ENCODE measurements at regions not wholly inside any gene's neighbourhood (a gene's known extent, or its start where the extent isn't known, plus 50 kb on each side); places are given as distances from the start of the nearest gene placed in this dataset.
"Not testable (repeated sequence)": the region's sequence is repeated elsewhere in the genome, so short reads cannot be mapped to it uniquely, and the experiment has no call there.

DNA sequence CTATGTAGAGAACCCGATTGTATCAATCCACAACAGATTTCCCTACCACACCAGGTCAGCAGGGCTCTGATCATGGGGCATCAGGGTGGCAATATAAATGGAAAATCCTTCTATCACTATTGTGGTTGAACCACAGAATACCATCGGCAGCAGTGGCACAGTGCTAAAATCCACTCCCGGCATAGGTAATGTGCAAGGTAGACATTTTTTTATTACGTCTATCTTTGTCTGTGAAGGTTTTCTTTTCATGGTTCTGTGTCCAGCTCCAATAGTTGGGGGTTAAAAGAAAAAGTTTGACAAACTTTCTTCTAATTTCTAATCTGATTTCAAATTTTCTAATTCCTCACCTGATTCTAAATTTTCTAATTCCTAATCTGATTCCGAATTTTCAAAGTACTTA, 302.7 kb upstream of the PREP start:
- no peaks in the 10 kb centered on the region for H3K4me1 ChIP-seq (ENCODE audit: insufficient read depth, low read length)
- no peak overlapping the region for H3K4me3 ChIP-seq (ENCODE audit: low read length)
- no peak overlapping the region for H3K9ac ChIP-seq (ENCODE audit: low read depth, low read length)
- no peaks in the 10 kb centered on the region for H3K36me3 ChIP-seq (ENCODE audit: insufficient read depth, low read depth, low read length)
- H3K27ac ChIP-seq (ENCODE audit: low read length) = no peak overlapping the region
- no peaks in the 10 kb centered on the region for H3K27me3 ChIP-seq (ENCODE audit: insufficient read depth, low read length)
- no peaks in the 10 kb centered on the region for H3K9me3 ChIP-seq (ENCODE audit: insufficient read depth, low read depth, low read length)

- Histone ChIP-seq H3K9me3 (ENCODE audit: insufficient read depth, low read depth, low read length) (no peaks in the 10 kb centered on the region), H3K4me3 (ENCODE audit: low read length) (no peak overlapping the region), H3K36me3 (ENCODE audit: insufficient read depth, low read depth, low read length) (no peaks in the 10 kb centered on the region), H3K27me3 (ENCODE audit: insufficient read depth, low read length) (no peaks in the 10 kb centered on the region), H3K27ac (ENCODE audit: low read length) (no peak overlapping the region), H3K4me1 (ENCODE audit: insufficient read depth, low read length) (peaks cover 6% of the 10 kb centered on the region; the same call in 1 of the 2 replicates), H3K9ac (ENCODE audit: low read depth, low read length) (no peak overlapping the region)
These were observed 292.6 kb upstream of the PREP start for GRCh38 chr6:105695461-105695860.

DNA sequence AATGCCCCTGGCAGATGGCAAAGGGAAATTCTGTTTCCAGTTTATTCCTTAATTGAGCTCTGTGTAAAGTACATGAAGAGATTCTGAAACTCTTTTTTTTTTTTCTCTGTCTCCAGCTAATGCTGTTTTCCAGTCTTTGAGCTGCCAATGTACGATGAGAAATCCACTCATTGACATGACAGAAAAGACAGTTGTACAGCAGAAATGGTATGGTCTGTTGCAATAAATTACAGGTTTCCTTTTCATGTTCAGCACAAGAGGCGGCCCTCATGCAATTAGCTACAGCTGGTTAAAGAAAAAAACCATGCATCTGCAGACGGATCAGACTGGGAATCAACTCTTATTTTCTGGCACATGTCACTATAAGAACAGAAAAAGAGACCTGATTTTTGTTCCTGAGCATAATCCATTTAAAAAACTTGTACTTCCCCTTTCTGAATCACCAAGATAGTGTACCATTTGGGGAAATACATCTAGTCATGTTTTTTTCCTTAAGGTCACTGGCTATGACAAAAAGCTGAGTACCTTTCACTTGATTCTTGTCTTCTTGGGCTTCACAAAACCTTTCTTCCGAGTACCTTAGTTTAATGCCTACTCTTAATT, 289.8 kb upstream of the PREP start:
- no peak overlapping the region for H3K4me3 ChIP-seq (ENCODE audit: low read length)
- H3K36me3 ChIP-seq (ENCODE audit: insufficient read depth, low read depth, low read length) = no peaks in the 10 kb centered on the region
- H3K9me3 ChIP-seq (ENCODE audit: insufficient read depth, low read depth, low read length) = no peaks in the 10 kb centered on the region; the same call in 1 of the 2 replicates
- no peak overlapping the region for H3K9ac ChIP-seq (ENCODE audit: low read depth, low read length)
- H3K4me1 ChIP-seq (ENCODE audit: insufficient read depth, low read length) = no peaks in the 10 kb centered on the region; the same call in 1 of the 2 replicates
- no peak overlapping the region for H3K27ac ChIP-seq (ENCODE audit: low read length)
- H3K27me3 ChIP-seq (ENCODE audit: insufficient read depth, low read length) = no peaks in the 10 kb centered on the region

DNA sequence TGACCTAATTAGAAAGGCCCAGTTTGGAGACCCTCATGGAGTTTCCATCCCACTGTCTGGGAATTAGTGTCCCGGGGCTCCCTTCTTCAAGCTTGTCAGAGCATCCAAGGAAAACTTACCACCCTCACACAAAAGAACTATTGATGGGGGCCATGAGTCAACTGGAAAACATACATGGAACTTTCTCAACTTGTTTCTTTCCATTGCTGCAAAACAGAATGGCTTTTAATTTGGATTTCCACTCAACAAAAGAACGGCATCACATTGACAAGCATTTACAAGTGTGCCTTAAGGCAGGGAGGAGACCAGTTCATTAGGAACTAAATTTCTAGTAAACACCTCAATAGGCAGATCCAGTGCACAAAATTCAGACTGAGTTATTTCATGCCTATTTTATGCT, 289.1 kb upstream of the PREP start:
- Histone ChIP-seq H3K9ac (ENCODE audit: low read depth, low read length) (no peak overlapping the region), H3K4me1 (ENCODE audit: insufficient read depth, low read length) (no peaks in the 10 kb centered on the region), H3K36me3 (ENCODE audit: insufficient read depth, low read depth, low read length) (no peaks in the 10 kb centered on the region), H3K4me3 (ENCODE audit: low read length) (no peak overlapping the region), H3K27me3 (ENCODE audit: insufficient read depth, low read length) (no peaks in the 10 kb centered on the region), H3K9me3 (ENCODE audit: insufficient read depth, low read depth, low read length) (peaks cover 6% of the 10 kb centered on the region), H3K27ac (ENCODE audit: low read length) (no peak overlapping the region)

GRCh38 chr6:105691081-105691480, 288.2 kb upstream of the PREP start:
- Histone ChIP-seq H3K4me1 (ENCODE audit: insufficient read depth, low read length) (no peaks in the 10 kb centered on the region), H3K36me3 (ENCODE audit: insufficient read depth, low read depth, low read length) (no peaks in the 10 kb centered on the region), H3K9ac (ENCODE audit: low read depth, low read length) (no peak overlapping the region), H3K4me3 (ENCODE audit: low read length) (no peak overlapping the region), H3K27me3 (ENCODE audit: insufficient read depth, low read length) (no peaks in the 10 kb centered on the region), H3K27ac (ENCODE audit: low read length) (no peak overlapping the region), H3K9me3 (ENCODE audit: insufficient read depth, low read depth, low read length) (peaks cover 15% of the 10 kb centered on the region)

GRCh38 chr6:105688573-105688972, 285.7 kb upstream of the PREP start:
- Histone ChIP-seq H3K27ac (ENCODE audit: low read length) (no peak overlapping the region), H3K27me3 (ENCODE audit: insufficient read depth, low read length) (no peaks in the 10 kb centered on the region), H3K36me3 (ENCODE audit: insufficient read depth, low read depth, low read length) (no peaks in the 10 kb centered on the region), H3K4me1 (ENCODE audit: insufficient read depth, low read length) (no peaks in the 10 kb centered on the region), H3K9ac (ENCODE audit: low read depth, low read length) (no peak overlapping the region), H3K9me3 (ENCODE audit: insufficient read depth, low read depth, low read length) (peaks cover 16% of the 10 kb centered on the region), H3K4me3 (ENCODE audit: low read length) (no peak overlapping the region)

GRCh38 chr6:105686793-105687192, 283.9 kb upstream of the PREP start:
- not testable (repeated sequence) for H3K27ac ChIP-seq (ENCODE audit: low read length); H3K4me3 ChIP-seq (ENCODE audit: low read length); H3K36me3 ChIP-seq (ENCODE audit: insufficient read depth, low read depth, low read length); H3K9ac ChIP-seq (ENCODE audit: low read depth, low read length); H3K27me3 ChIP-seq (ENCODE audit: insufficient read depth, low read length); H3K4me1 ChIP-seq (ENCODE audit: insufficient read depth, low read length)
- H3K9me3 ChIP-seq (ENCODE audit: insufficient read depth, low read depth, low read length) = peaks cover 16% of the 10 kb centered on the region

DNA sequence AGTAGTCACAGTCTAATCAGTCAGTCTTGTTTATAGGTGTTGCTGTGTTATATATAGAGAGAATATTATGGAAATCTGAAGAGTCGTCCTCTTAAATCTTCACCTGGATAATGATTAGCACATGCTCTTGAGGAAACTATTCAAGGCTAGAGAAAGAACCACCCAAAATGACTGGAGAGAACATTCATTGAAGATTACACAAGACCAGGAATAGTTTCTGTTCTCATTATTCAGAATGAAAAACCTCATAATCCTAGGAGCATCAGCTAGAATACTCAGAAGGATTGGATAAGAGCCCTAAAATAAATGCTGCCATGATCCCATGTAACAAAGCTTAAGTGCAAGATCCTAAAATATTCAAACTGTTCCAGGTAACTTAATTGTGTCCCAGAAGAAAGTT, 278.2 kb upstream of the PREP start:
- H3K9ac ChIP-seq (ENCODE audit: low read depth, low read length) = no peak overlapping the region
- H3K27me3 ChIP-seq (ENCODE audit: insufficient read depth, low read length) = no peaks in the 10 kb centered on the region
- no peak overlapping the region for H3K4me3 ChIP-seq (ENCODE audit: low read length)
- H3K36me3 ChIP-seq (ENCODE audit: insufficient read depth, low read depth, low read length) = no peaks in the 10 kb centered on the region
- no peaks in the 10 kb centered on the region for H3K4me1 ChIP-seq (ENCODE audit: insufficient read depth, low read length)
- peaks cover under 1% of the 10 kb centered on the region; the same call in 1 of the 2 replicates for H3K9me3 ChIP-seq (ENCODE audit: insufficient read depth, low read depth, low read length)
- no peak overlapping the region for H3K27ac ChIP-seq (ENCODE audit: low read length)

DNA sequence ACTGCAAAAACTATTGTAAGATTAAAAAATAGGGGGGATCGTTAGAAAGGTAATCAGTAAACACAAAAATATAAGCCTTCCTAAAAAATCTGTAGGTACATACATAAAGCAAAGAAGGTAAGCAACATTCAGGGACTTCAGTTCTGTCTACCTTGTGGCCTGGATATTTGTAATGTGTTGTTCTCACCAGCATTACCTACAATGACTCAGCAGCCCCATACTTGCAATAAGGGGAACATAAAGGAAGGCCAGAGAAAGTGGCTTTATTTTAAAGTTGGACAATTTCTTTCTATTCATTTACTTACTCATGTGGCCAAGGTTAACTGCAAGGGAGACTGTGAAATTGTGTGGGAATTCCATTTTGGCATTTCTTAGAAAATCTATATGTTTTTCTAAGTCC, 277.2 kb upstream of the PREP start:
- Histone ChIP-seq H3K4me1 (ENCODE audit: insufficient read depth, low read length) (no peaks in the 10 kb centered on the region), H3K27me3 (ENCODE audit: insufficient read depth, low read length) (no peaks in the 10 kb centered on the region), H3K36me3 (ENCODE audit: insufficient read depth, low read depth, low read length) (no peaks in the 10 kb centered on the region), H3K4me3 (ENCODE audit: low read length) (no peak overlapping the region), H3K9me3 (ENCODE audit: insufficient read depth, low read depth, low read length) (no peaks in the 10 kb centered on the region), H3K27ac (ENCODE audit: low read length) (no peak overlapping the region), H3K9ac (ENCODE audit: low read depth, low read length) (no peak overlapping the region)

- Histone ChIP-seq H3K27me3 (ENCODE audit: insufficient read depth, low read length) (no peaks in the 10 kb centered on the region), H3K4me3 (ENCODE audit: low read length) (no peak overlapping the region), H3K4me1 (ENCODE audit: insufficient read depth, low read length) (no peaks in the 10 kb centered on the region), H3K9ac (ENCODE audit: low read depth, low read length) (no peak overlapping the region), H3K9me3 (ENCODE audit: insufficient read depth, low read depth, low read length) (0 out of 2 replicates have a peak, but pooled peaks cover 2% of the 10 kb centered on the region), H3K36me3 (ENCODE audit: insufficient read depth, low read depth, low read length) (no peaks in the 10 kb centered on the region), H3K27ac (ENCODE audit: low read length) (no peak overlapping the region)
These were observed 275.6 kb upstream of the PREP start for GRCh38 chr6:105678516-105678915.

DNA sequence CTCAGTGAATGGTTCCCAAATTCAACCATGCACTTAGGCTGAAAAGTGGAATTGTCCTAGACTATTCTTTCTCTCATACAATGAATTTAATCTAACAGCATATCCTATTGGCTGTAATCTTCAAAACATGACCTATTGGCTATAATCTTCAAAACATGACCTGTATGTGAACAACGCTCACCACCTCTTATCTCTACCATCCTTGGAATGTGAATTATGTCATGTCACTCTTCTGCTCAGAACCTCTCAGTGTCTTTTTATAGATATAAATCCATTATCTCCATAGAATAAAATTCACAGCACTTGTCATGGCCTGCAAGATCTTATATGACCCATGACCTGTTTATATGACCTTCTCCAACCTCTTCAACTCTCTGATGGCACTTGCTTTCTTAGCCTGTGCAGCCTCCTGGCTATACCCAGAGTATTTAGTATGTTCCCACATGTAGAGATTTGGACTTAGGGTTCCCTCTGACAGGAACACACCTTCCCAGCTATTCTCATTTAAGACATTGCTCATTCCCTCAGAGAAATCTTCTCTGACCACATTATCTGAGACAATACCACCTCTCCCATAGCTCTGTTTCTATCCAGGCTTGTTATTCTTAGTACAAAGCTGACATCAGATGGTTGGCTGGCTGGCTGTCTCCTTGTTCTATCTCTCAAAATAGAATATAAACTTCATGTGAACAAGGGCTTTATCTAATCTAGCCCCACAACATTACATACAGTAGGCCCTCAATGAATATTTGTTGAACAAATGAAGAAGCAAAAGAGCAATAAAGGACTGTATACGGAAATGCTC, 275.0 kb upstream of the PREP start:
- no peak overlapping the region for H3K4me3 ChIP-seq (ENCODE audit: low read length)
- H3K4me1 ChIP-seq (ENCODE audit: insufficient read depth, low read length) = no peaks in the 10 kb centered on the region
- 0 out of 2 replicates have a peak, but pooled peaks cover 3% of the 10 kb centered on the region for H3K9me3 ChIP-seq (ENCODE audit: insufficient read depth, low read depth, low read length)
- no peak overlapping the region for H3K9ac ChIP-seq (ENCODE audit: low read depth, low read length)
- no peaks in the 10 kb centered on the region for H3K36me3 ChIP-seq (ENCODE audit: insufficient read depth, low read depth, low read length)
- H3K27me3 ChIP-seq (ENCODE audit: insufficient read depth, low read length) = no peaks in the 10 kb centered on the region
- H3K27ac ChIP-seq (ENCODE audit: low read length) = no peak overlapping the region

- Histone ChIP-seq H3K27ac (ENCODE audit: low read length) (no peak overlapping the region), H3K27me3 (ENCODE audit: insufficient read depth, low read length) (no peaks in the 10 kb centered on the region), H3K9me3 (ENCODE audit: insufficient read depth, low read depth, low read length) (0 out of 2 replicates have a peak, but pooled peaks cover 3% of the 10 kb centered on the region), H3K36me3 (ENCODE audit: insufficient read depth, low read depth, low read length) (no peaks in the 10 kb centered on the region), H3K4me1 (ENCODE audit: insufficient read depth, low read length) (no peaks in the 10 kb centered on the region), H3K9ac (ENCODE audit: low read depth, low read length) (no peak overlapping the region), H3K4me3 (ENCODE audit: low read length) (no peak overlapping the region)
These were observed 274.0 kb upstream of the PREP start for GRCh38 chr6:105676857-105677256.
